GM23338 (cell line): ENCODE measurements at regions not wholly inside any gene's neighbourhood (a gene's known extent, or its start where the extent isn't known, plus 50 kb on each side); places are given as distances from the start of the nearest gene placed in this dataset.

Experiments used
- ATAC-seq: fragments of 200-7000 bp; cut with Tn5 transposase; 3 replicates; pipeline ENCODE4 v1.9.1; 2020
- DNase-seq: peaks from one replicate; pipeline ENCODE4 v3.0.0-alpha.2; 2015; ENCODE audit warnings: low spot score
- H2AFZ ChIP-seq: fragments of 200-600 bp; sonication (generic); 2 replicates; pipeline ENCODE4 v1.8.0; 2016; ENCODE audit warnings: antibody characterized with exemption, mild to moderate bottlenecking, moderate library complexity
- H3F3A ChIP-seq: fragments of 200-600 bp; sonication (generic); replicated peaks from 2 replicates; pipeline ENCODE4 v1.8.0; 2017; ENCODE audit warnings: antibody characterized with exemption, mixed run types, low read depth
- H3K27ac ChIP-seq: fragments of 200-600 bp; sonication (generic); 2 replicates; pipeline ENCODE4 v1.6.1; 2016; ENCODE audit warnings: low read depth
- H3K27me3 ChIP-seq: fragments of 200-600 bp; sonication (generic); 2 replicates; pipeline ENCODE4 v1.8.0; 2016; ENCODE audit warnings: mild to moderate bottlenecking, mixed run types, moderate library complexity; ENCODE audit not compliant: insufficient read depth
- H3K36me3 ChIP-seq: fragments of 200-600 bp; sonication (generic); 2 replicates; pipeline ENCODE4 v1.8.0; 2016; ENCODE audit warnings: mild to moderate bottlenecking; ENCODE audit not compliant: insufficient read depth
- H3K4me1 ChIP-seq: fragments of 200-600 bp; sonication (generic); 2 replicates; pipeline ENCODE4 v1.8.0; 2016; ENCODE audit warnings: mild to moderate bottlenecking, moderate library complexity; ENCODE audit not compliant: insufficient read depth
- H3K4me2 ChIP-seq: fragments of 200-600 bp; sonication (generic); 2 replicates; pipeline ENCODE4 v1.7.1; 2017; ENCODE audit warnings: mixed run types
- H3K4me3 ChIP-seq: fragments of 200-600 bp; sonication (generic); 2 replicates; pipeline ENCODE4 v1.6.1; 2016; ENCODE audit warnings: mixed run types
- H3K79me2 ChIP-seq: fragments of 200-600 bp; sonication (generic); replicated peaks from 2 replicates; pipeline ENCODE4 v1.8.0; 2017; ENCODE audit warnings: mild to moderate bottlenecking; ENCODE audit not compliant: insufficient read depth
- H3K9me2 ChIP-seq: fragments of 200-600 bp; sonication (generic); 2 replicates; pipeline ENCODE4 v1.8.0; 2017; ENCODE audit not compliant: insufficient read depth
- H4K20me1 ChIP-seq: fragments of 200-600 bp; sonication (generic); replicated peaks from 2 replicates; pipeline ENCODE4 v1.8.0; 2017; ENCODE audit warnings: mild to moderate bottlenecking; ENCODE audit not compliant: insufficient read depth
- H3K27ac Mint-ChIP-seq: 2 replicates; pipeline ENCODE4 v1.8.0; 2020; ENCODE audit warnings: inconsistent platforms, mild to moderate bottlenecking, moderate library complexity, mixed read lengths
- H3K27me3 Mint-ChIP-seq: 3 replicates; pipeline ENCODE4 v1.8.0; 2022; ENCODE audit warnings: low read depth, mild to moderate bottlenecking, moderate library complexity, mixed read lengths, inconsistent platforms; ENCODE audit not compliant: insufficient read depth, poor library complexity
- H3K36me3 Mint-ChIP-seq: 3 replicates; pipeline ENCODE4 v1.8.0; 2021; ENCODE audit warnings: low read depth, mild to moderate bottlenecking, inconsistent platforms, moderate library complexity, mixed read lengths
- H3K4me1 Mint-ChIP-seq: 3 replicates; pipeline ENCODE4 v1.8.0; 2020; ENCODE audit warnings: mild to moderate bottlenecking, inconsistent platforms, mixed read lengths
- H3K4me3 Mint-ChIP-seq: 3 replicates; pipeline ENCODE4 v1.8.0; 2021; ENCODE audit warnings: moderate library complexity, mild to moderate bottlenecking, inconsistent platforms, mixed read lengths
- H3K9me3 Mint-ChIP-seq: 3 replicates; pipeline ENCODE4 v1.8.0; 2020; ENCODE audit warnings: moderate library complexity, mild to moderate bottlenecking, inconsistent platforms, mixed read lengths
- EZH2 ChIP-seq: fragments of 200-600 bp; sonication (generic); IDR thresholded peaks from one replicate; pipeline ENCODE4 v1.8.0; 2017; ENCODE audit warnings: antibody characterized with exemption, mild to moderate bottlenecking, low read depth; ENCODE audit not compliant: unreplicated experiment
- EZH2phosphoT487 ChIP-seq: fragments of 200-600 bp; sonication (generic); IDR thresholded peaks from one replicate; pipeline ENCODE4 v1.8.1; 2018; ENCODE audit warnings: antibody characterized with exemption; ENCODE audit not compliant: unreplicated experiment
- NANOG ChIP-seq: IDR thresholded peaks from 2 replicates; pipeline ENCODE4 v1.6.1; 2016; ENCODE audit warnings: antibody characterized with exemption, borderline replicate concordance
- STAT1 ChIP-seq: IDR thresholded peaks from one replicate; pipeline ENCODE4 v1.6.1; 2016; ENCODE audit warnings: antibody characterized with exemption; ENCODE audit not compliant: unreplicated experiment
- ZNF114 ChIP-seq: fragments of 250-450 bp; sonication (Bioruptor Pico); IDR thresholded peaks from 2 replicates; pipeline ENCODE4 v1.5.0; 2020; ENCODE audit warnings: mild to moderate bottlenecking, moderate library complexity
- ZNF331 ChIP-seq: fragments of 250-450 bp; sonication (Bioruptor Pico); IDR thresholded peaks from 2 replicates; pipeline ENCODE4 v1.5.0; 2020; ENCODE audit warnings: low read depth, mild to moderate bottlenecking, moderate library complexity
- TF ChIP-seq, protein P1 (sequence below): fragments of 250-450 bp; sonication (Bioruptor Pico); IDR thresholded peaks from 2 replicates; pipeline ENCODE4 v1.5.0; 2020; ENCODE audit warnings: mild to moderate bottlenecking, moderate library complexity
- TF ChIP-seq, protein P2 (sequence below): IDR thresholded peaks from one replicate; pipeline ENCODE4 v1.6.1; 2018; ENCODE audit warnings: antibody characterized with exemption; ENCODE audit not compliant: unreplicated experiment
- TF ChIP-seq, protein P3 (sequence below): IDR thresholded peaks from 2 replicates; pipeline ENCODE4 v1.6.1; 2016; ENCODE audit warnings: antibody characterized with exemption
- TF ChIP-seq, protein P4 (sequence below), 2 experiments: fragments of 200-600 bp in 1 of 2; sonication (generic) in 1 of 2; conservative IDR thresholded peaks; 2 replicates each; pipeline versions ENCODE4 v1.5.1 to v1.6.1; 2016 to 2017; ENCODE audit warnings: antibody characterized with exemption in 2 of 2, low read depth in 2 of 2, mild to moderate bottlenecking in 2 of 2, moderate library complexity in 1 of 2

- TF ChIP-seq, protein P1, sequence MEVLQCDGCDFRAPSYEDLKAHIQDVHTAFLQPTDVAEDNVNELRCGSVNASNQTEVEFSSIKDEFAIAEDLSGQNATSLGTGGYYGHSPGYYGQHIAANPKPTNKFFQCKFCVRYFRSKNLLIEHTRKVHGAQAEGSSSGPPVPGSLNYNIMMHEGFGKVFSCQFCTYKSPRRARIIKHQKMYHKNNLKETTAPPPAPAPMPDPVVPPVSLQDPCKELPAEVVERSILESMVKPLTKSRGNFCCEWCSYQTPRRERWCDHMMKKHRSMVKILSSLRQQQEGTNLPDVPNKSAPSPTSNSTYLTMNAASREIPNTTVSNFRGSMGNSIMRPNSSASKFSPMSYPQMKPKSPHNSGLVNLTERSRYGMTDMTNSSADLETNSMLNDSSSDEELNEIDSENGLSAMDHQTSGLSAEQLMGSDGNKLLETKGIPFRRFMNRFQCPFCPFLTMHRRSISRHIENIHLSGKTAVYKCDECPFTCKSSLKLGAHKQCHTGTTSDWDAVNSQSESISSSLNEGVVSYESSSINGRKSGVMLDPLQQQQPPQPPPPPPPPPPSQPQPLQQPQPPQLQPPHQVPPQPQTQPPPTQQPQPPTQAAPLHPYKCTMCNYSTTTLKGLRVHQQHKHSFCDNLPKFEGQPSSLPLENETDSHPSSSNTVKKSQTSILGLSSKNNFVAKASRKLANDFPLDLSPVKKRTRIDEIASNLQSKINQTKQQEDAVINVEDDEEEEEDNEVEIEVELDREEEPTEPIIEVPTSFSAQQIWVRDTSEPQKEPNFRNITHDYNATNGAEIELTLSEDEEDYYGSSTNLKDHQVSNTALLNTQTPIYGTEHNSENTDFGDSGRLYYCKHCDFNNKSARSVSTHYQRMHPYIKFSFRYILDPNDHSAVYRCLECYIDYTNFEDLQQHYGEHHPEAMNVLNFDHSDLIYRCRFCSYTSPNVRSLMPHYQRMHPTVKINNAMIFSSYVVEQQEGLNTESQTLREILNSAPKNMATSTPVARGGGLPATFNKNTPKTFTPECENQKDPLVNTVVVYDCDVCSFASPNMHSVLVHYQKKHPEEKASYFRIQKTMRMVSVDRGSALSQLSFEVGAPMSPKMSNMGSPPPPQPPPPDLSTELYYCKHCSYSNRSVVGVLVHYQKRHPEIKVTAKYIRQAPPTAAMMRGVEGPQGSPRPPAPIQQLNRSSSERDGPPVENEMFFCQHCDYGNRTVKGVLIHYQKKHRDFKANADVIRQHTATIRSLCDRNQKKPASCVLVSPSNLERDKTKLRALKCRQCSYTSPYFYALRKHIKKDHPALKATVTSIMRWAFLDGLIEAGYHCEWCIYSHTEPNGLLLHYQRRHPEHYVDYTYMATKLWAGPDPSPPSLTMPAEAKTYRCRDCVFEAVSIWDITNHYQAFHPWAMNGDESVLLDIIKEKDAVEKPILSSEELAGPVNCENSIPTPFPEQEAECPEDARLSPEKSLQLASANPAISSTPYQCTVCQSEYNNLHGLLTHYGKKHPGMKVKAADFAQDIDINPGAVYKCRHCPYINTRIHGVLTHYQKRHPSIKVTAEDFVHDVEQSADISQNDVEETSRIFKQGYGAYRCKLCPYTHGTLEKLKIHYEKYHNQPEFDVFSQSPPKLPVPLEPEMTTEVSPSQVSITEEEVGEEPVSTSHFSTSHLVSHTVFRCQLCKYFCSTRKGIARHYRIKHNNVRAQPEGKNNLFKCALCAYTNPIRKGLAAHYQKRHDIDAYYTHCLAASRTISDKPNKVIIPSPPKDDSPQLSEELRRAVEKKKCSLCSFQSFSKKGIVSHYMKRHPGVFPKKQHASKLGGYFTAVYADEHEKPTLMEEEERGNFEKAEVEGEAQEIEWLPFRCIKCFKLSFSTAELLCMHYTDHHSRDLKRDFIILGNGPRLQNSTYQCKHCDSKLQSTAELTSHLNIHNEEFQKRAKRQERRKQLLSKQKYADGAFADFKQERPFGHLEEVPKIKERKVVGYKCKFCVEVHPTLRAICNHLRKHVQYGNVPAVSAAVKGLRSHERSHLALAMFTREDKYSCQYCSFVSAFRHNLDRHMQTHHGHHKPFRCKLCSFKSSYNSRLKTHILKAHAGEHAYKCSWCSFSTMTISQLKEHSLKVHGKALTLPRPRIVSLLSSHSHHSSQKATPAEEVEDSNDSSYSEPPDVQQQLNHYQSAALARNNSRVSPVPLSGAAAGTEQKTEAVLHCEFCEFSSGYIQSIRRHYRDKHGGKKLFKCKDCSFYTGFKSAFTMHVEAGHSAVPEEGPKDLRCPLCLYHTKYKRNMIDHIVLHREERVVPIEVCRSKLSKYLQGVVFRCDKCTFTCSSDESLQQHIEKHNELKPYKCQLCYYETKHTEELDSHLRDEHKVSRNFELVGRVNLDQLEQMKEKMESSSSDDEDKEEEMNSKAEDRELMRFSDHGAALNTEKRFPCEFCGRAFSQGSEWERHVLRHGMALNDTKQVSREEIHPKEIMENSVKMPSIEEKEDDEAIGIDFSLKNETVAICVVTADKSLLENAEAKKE (CRISPR knock-in tag): no peak
Measured at GRCh38 chr6:22194188-22194921, 102.5 kb downstream of the PRL start (continued).

- H3K9me3 Mint-ChIP-seq: no peaks in the 10 kb centered on the region
- H3K4me1 Mint-ChIP-seq: peaks cover 9% of the 10 kb centered on the region; the same call in 2 of the 3 replicates
- no peak overlapping the region for H3K27ac Mint-ChIP-seq
- no peak overlapping the region for H3K4me3 ChIP-seq
- no peak overlapping the region for H3K4me2 ChIP-seq
- no peaks in the 10 kb centered on the region for H3K27me3 Mint-ChIP-seq
- H3K9me2 ChIP-seq: no peaks in the 10 kb centered on the region; the same call in 1 of the 2 replicates
- peaks cover 2% of the 10 kb centered on the region for H3K4me1 ChIP-seq
- no peaks in the 10 kb centered on the region for H3K79me2 ChIP-seq
- DNase-seq: no peak
- no peak overlapping the region for H2AFZ ChIP-seq
- H4K20me1 ChIP-seq: no peaks in the 10 kb centered on the region
- no peak overlapping the region for H3K4me3 Mint-ChIP-seq
- no peaks in the 10 kb centered on the region for H3K27me3 ChIP-seq
- H3K36me3 Mint-ChIP-seq: peaks cover 12% of the 10 kb centered on the region; the same call in 2 of the 3 replicates
- no peak overlapping the region for H3K27ac ChIP-seq
- H3F3A ChIP-seq: no peaks in the 10 kb centered on the region
- H3K36me3 ChIP-seq: no peaks in the 10 kb centered on the region
- ATAC-seq: no peak
- TF ChIP-seq, protein P2, sequence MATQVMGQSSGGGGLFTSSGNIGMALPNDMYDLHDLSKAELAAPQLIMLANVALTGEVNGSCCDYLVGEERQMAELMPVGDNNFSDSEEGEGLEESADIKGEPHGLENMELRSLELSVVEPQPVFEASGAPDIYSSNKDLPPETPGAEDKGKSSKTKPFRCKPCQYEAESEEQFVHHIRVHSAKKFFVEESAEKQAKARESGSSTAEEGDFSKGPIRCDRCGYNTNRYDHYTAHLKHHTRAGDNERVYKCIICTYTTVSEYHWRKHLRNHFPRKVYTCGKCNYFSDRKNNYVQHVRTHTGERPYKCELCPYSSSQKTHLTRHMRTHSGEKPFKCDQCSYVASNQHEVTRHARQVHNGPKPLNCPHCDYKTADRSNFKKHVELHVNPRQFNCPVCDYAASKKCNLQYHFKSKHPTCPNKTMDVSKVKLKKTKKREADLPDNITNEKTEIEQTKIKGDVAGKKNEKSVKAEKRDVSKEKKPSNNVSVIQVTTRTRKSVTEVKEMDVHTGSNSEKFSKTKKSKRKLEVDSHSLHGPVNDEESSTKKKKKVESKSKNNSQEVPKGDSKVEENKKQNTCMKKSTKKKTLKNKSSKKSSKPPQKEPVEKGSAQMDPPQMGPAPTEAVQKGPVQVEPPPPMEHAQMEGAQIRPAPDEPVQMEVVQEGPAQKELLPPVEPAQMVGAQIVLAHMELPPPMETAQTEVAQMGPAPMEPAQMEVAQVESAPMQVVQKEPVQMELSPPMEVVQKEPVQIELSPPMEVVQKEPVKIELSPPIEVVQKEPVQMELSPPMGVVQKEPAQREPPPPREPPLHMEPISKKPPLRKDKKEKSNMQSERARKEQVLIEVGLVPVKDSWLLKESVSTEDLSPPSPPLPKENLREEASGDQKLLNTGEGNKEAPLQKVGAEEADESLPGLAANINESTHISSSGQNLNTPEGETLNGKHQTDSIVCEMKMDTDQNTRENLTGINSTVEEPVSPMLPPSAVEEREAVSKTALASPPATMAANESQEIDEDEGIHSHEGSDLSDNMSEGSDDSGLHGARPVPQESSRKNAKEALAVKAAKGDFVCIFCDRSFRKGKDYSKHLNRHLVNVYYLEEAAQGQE: no peak
- no peak for TF ChIP-seq NANOG
- TF ChIP-seq ZNF331 (CRISPR knock-in tag): no peak
- TF ChIP-seq, protein P3, sequence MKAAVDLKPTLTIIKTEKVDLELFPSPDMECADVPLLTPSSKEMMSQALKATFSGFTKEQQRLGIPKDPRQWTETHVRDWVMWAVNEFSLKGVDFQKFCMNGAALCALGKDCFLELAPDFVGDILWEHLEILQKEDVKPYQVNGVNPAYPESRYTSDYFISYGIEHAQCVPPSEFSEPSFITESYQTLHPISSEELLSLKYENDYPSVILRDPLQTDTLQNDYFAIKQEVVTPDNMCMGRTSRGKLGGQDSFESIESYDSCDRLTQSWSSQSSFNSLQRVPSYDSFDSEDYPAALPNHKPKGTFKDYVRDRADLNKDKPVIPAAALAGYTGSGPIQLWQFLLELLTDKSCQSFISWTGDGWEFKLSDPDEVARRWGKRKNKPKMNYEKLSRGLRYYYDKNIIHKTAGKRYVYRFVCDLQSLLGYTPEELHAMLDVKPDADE: no peak
- TF ChIP-seq EZH2phosphoT487: no peak
- TF ChIP-seq, protein P4, sequence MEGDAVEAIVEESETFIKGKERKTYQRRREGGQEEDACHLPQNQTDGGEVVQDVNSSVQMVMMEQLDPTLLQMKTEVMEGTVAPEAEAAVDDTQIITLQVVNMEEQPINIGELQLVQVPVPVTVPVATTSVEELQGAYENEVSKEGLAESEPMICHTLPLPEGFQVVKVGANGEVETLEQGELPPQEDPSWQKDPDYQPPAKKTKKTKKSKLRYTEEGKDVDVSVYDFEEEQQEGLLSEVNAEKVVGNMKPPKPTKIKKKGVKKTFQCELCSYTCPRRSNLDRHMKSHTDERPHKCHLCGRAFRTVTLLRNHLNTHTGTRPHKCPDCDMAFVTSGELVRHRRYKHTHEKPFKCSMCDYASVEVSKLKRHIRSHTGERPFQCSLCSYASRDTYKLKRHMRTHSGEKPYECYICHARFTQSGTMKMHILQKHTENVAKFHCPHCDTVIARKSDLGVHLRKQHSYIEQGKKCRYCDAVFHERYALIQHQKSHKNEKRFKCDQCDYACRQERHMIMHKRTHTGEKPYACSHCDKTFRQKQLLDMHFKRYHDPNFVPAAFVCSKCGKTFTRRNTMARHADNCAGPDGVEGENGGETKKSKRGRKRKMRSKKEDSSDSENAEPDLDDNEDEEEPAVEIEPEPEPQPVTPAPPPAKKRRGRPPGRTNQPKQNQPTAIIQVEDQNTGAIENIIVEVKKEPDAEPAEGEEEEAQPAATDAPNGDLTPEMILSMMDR (conservative IDR thresholded peaks at IDR 0.05; ENCODE audit: low read depth in 2 of 2): no peak
- TF ChIP-seq ZNF114 (CRISPR knock-in tag): no peak
- TF ChIP-seq EZH2: no peak
- no peak for TF ChIP-seq STAT1
Measured at GRCh38 chr6:22199771-22200170, 97.1 kb downstream of the PRL start.
